Upper lobe of left lung (tissue), 6 donors: ENCODE measurements at regions not wholly inside any gene's neighbourhood (a gene's known extent, or its start where the extent isn't known, plus 50 kb on each side); places are given as distances from the start of the nearest gene placed in this dataset.
A peak's percentile ranks its signal among the peaks of the same experiment; 100 is the strongest.

Source experiments
- ATAC-seq, 2 donors: fragments of 200-7000 bp; cut with Tn5 transposase; one replicate each; pipeline ENCODE4 v1.9.1; 2022; ENCODE audit warnings: mild to moderate bottlenecking in 2 of 2, moderate library complexity in 2 of 2; ENCODE audit not compliant: low FRiP score in 2 of 2
- DNase-seq, 2 donors: peaks; one replicate each; pipeline ENCODE4 v3.0.0-alpha.2; 2019 to 2020
- H3K27ac ChIP-seq, 4 donors: fragments of 200-600 bp; sonication (generic); one replicate each; pipeline ENCODE4 v1.5.1; 2016 to 2019
- H3K27me3 ChIP-seq, 4 donors: fragments of 200-600 bp; sonication (generic); one replicate each; pipeline ENCODE4 v1.5.1; 2017 to 2019
- H3K36me3 ChIP-seq, 4 donors: fragments of 200-600 bp; sonication (generic); one replicate each; pipeline ENCODE4 v1.5.1; 2016 to 2019
- H3K4me1 ChIP-seq, 4 donors: fragments of 200-600 bp; sonication (generic); one replicate each; pipeline ENCODE4 v1.5.1; 2018 to 2019
- H3K4me3 ChIP-seq, 4 donors: fragments of 200-600 bp; sonication (generic); one replicate each; pipeline ENCODE4 v1.5.1; 2017 to 2019; ENCODE audit warnings: mild to moderate bottlenecking in 2 of 4, moderate library complexity in 1 of 4
- H3K9me3 ChIP-seq, 4 donors: fragments of 200-600 bp; sonication (generic); one replicate each; pipeline ENCODE4 v1.5.1; 2018 to 2019
- CTCF ChIP-seq, 6 experiments: fragments of 450-650 bp in 4 of 6; fragments of 200-600 bp in 2 of 6; sonication (generic) in 2 of 6; IDR thresholded peaks; one replicate each; pipeline ENCODE4 v1.5.1; 2016 to 2019; ENCODE audit warnings: antibody characterized with exemption in 6 of 6
- EP300 ChIP-seq, 4 donors: sonication (generic); formaldehyde crosslinking; IDR thresholded peaks; one replicate each; pipeline ENCODE4 v1.5.1; 2017; ENCODE audit warnings: antibody characterized with exemption in 4 of 4, control low read depth in 2 of 4
- POLR2A ChIP-seq, 4 donors: fragments of 450-650 bp; IDR thresholded peaks; one replicate each; pipeline ENCODE4 v1.5.1; 2016 to 2017; ENCODE audit warnings: antibody characterized with exemption in 4 of 4, mild to moderate bottlenecking in 2 of 4
- POLR2AphosphoS5 ChIP-seq, 2 donors: sonication (generic); formaldehyde crosslinking; IDR thresholded peaks; one replicate each; pipeline ENCODE4 v1.5.1; 2017; ENCODE audit warnings: antibody characterized with exemption in 2 of 2
- WGBS, 2 donors: methylation state at CpG; one replicate each; pipeline ENCODE4 v1.1.5; 2017 to 2018; 5-methylcytosine and 5-hydroxymethylcytosine counted together
- donor health status: DM: no; HTN: no; CAD: no; lungs with moderate emphysema.
- donor health status: DM: no; HTN: yes; CAD: no; lungs with severe emphysema.

- Histone ChIP-seq H3K4me3 (no peak overlapping the region), H3K9me3 (peaks cover 0 to 14% (median 0%) of the 10 kb centered on the region in 4 donors), H3K27ac (no peak overlapping the region), H3K4me1 (no peaks in the 10 kb centered on the region), H3K36me3 (no peaks in the 10 kb centered on the region), H3K27me3 (no peaks in the 10 kb centered on the region)
- no peak for DNase-seq
- WGBS, 2 donors: 55 to 78% methylated on average over 1 of the region's 1 CpG
- TF ChIP-seq POLR2AphosphoS5 (IDR thresholded peaks at IDR 0.05) (no peak), POLR2A (IDR thresholded peaks at IDR 0.05) (no peak), CTCF (IDR thresholded peaks at IDR 0.05) (no peak), EP300 (IDR thresholded peaks at IDR 0.05) (no peak)
- ATAC-seq: no peak
Observed at GRCh38 chrX:55981603-55982002, 250.6 kb upstream of the KLF8 start.

- TF ChIP-seq CTCF (IDR thresholded peaks at IDR 0.05) (no peak), POLR2AphosphoS5 (IDR thresholded peaks at IDR 0.05) (no peak), POLR2A (IDR thresholded peaks at IDR 0.05) (no peak), EP300 (IDR thresholded peaks at IDR 0.05) (no peak)
- no peak overlapping the region for H3K27ac ChIP-seq
- DNase-seq (no peak), ATAC-seq (no peak)
- H3K9me3 ChIP-seq: no peaks in the 10 kb centered on the region
- no peaks in the 10 kb centered on the region for H3K27me3 ChIP-seq
- H3K4me3 ChIP-seq: no peak overlapping the region
- no peaks in the 10 kb centered on the region for H3K36me3 ChIP-seq
- WGBS, 2 donors: 73% methylated on average over 3 of the region's 3 CpGs; no CpG with 5 or more reads in 1 of the 2 donors
- H3K4me1 ChIP-seq: no peaks in the 10 kb centered on the region
Observed at GRCh38 chrX:55996649-55997048, 235.5 kb upstream of the KLF8 start.

- TF ChIP-seq CTCF (IDR thresholded peaks at IDR 0.05): no peak
- TF ChIP-seq EP300 (IDR thresholded peaks at IDR 0.05): no peak
- no peak for TF ChIP-seq POLR2A (IDR thresholded peaks at IDR 0.05)
- no peak for TF ChIP-seq POLR2AphosphoS5 (IDR thresholded peaks at IDR 0.05)
- no peaks in the 10 kb centered on the region for H3K36me3 ChIP-seq
- H3K27ac ChIP-seq: no peak overlapping the region
- no peak for ATAC-seq
- H3K9me3 ChIP-seq: no peaks in the 10 kb centered on the region
- H3K4me3 ChIP-seq: no peak overlapping the region
- DNase-seq: no peak
- WGBS, 2 donors: 39 to 56% methylated on average over 1 of the region's 1 CpG
- no peaks in the 10 kb centered on the region for H3K4me1 ChIP-seq
- no peaks in the 10 kb centered on the region for H3K27me3 ChIP-seq
Observed at GRCh38 chrX:56000174-56000573, 232.0 kb upstream of the KLF8 start.

GRCh38 chrX:56000729-56001128 lies 231.4 kb upstream of the KLF8 start:
- Histone ChIP-seq H3K27me3 (no peaks in the 10 kb centered on the region), H3K9me3 (no peaks in the 10 kb centered on the region), H3K27ac (no peak overlapping the region), H3K36me3 (no peaks in the 10 kb centered on the region), H3K4me1 (no peaks in the 10 kb centered on the region), H3K4me3 (no peak overlapping the region)
- ATAC-seq: no peak
- no peak for DNase-seq
- TF ChIP-seq EP300 (IDR thresholded peaks at IDR 0.05): no peak
- TF ChIP-seq POLR2AphosphoS5 (IDR thresholded peaks at IDR 0.05): no peak
- TF ChIP-seq POLR2A (IDR thresholded peaks at IDR 0.05): no peak
- TF ChIP-seq CTCF (IDR thresholded peaks at IDR 0.05): no peak

- peak in 1 of 2 donors; percentile 63 for ATAC-seq
- H3K36me3 ChIP-seq: no peaks in the 10 kb centered on the region
- peak overlapping the region in 2 of 4 donors; percentile 38 to 58 for H3K27ac ChIP-seq
- H3K4me3 ChIP-seq: peak overlapping the region in 3 of 4 donors; percentile 18 to 26 (median 25)
- H3K4me1 ChIP-seq: no peaks in the 10 kb centered on the region
- no peaks in the 10 kb centered on the region for H3K27me3 ChIP-seq
- TF ChIP-seq EP300 (IDR thresholded peaks at IDR 0.05) (no peak), CTCF (IDR thresholded peaks at IDR 0.05) (peak in 2 of 6 experiments; percentile 21 to 35)
- DNase-seq: no peak
- no peaks in the 10 kb centered on the region for H3K9me3 ChIP-seq
- 73 to 83% methylated on average over 4 to 11 of the region's 11 CpGs for WGBS, 2 donors
Observed at GRCh38 chrX:56025872-56026571, 206.1 kb upstream of the KLF8 start.
